HEK293 (cell line): ENCODE measurements at regions not wholly inside any gene's neighbourhood (a gene's known extent, or its start where the extent isn't known, plus 50 kb on each side); places are given as distances from the start of the nearest gene placed in this dataset.
A peak's percentile ranks its signal among the peaks of the same experiment; 100 is the strongest.

Experiments used
- CTCF ChIA-PET: fragments of 350-600 bp; formaldehyde crosslinking; extraction: SDS; loops from one replicate; lab custom pipeline; 2021; ENCODE audit warnings: antibody characterized with exemption; lab: Yijun Ruan, JAX
- POLR2A ChIA-PET: fragments of 300-600 bp; formaldehyde crosslinking; extraction: SDS; loops from one replicate; lab custom pipeline; 2020; ENCODE audit warnings: antibody characterized with exemption, inconsistent platforms; lab: Yijun Ruan, JAX
- H3K27ac ChIP-seq: fragments of 200-500 bp; sonication (Bioruptor generic); 2 replicates; pipeline ENCODE4 v1.5.1; 2014; ENCODE audit warnings: low read depth, low read length, control low read depth, inconsistent platforms; ENCODE audit errors: extremely low read depth
- H3K36me3 ChIP-seq, 2 experiments: fragments of 200-500 bp in 1 of 2; sonication (Bioruptor generic) in 1 of 2; 1 replicate in 1 of 2; 2 replicates in 1 of 2; pipeline ENCODE4 v1.5.1; 2014 to 2017; ENCODE audit warnings: inconsistent platforms in 2 of 2, low read length in 2 of 2; ENCODE audit not compliant: control insufficient read depth in 2 of 2, insufficient read depth in 1 of 2
- H3K4me1 ChIP-seq: fragments of 200-500 bp; sonication (Bioruptor generic); 2 replicates; pipeline ENCODE4 v1.5.1; 2014; ENCODE audit warnings: mild to moderate bottlenecking, low read length, inconsistent platforms; ENCODE audit not compliant: control insufficient read depth, insufficient read depth
- H3K4me3 ChIP-seq: 2 replicates; pipeline ENCODE4 v1.5.1; 2011; ENCODE audit warnings: low read depth, mild to moderate bottlenecking, control low read depth, low read length, moderate library complexity
- H3K9me3 ChIP-seq: fragments of 200-500 bp; sonication (Bioruptor generic); 2 replicates; pipeline ENCODE4 v1.5.1; 2014; ENCODE audit warnings: low read depth, low read length, inconsistent platforms; ENCODE audit not compliant: control insufficient read depth, insufficient read depth
- BCL11A ChIP-seq: fragments of 450-650 bp; formaldehyde crosslinking; IDR thresholded peaks from 2 replicates; pipeline ENCODE4 v1.5.1; 2016; ENCODE audit warnings: low read depth, missing biosample characterization, missing genetic modification characterization
- HOXA7 ChIP-seq: sonication (generic); formaldehyde crosslinking; IDR thresholded peaks from 2 replicates; pipeline ENCODE4 v1.8.1; 2022; ENCODE audit warnings: missing genetic modification reagents, borderline replicate concordance
- IKZF3 ChIP-seq: fragments of 450-650 bp; IDR thresholded peaks from 2 replicates; pipeline ENCODE4 v1.5.0; 2018; ENCODE audit warnings: missing biosample characterization, mild to moderate bottlenecking, missing genetic modification characterization, moderate library complexity
- PRDM1 ChIP-seq: fragments of 450-650 bp; formaldehyde crosslinking; IDR thresholded peaks from 2 replicates; pipeline ENCODE4; 2016; ENCODE audit warnings: missing biosample characterization, missing genetic modification characterization
- ZNF146 ChIP-seq: fragments of 450-650 bp; formaldehyde crosslinking; IDR thresholded peaks from 2 replicates; pipeline ENCODE4 v1.5.1; 2016; ENCODE audit warnings: missing biosample characterization, missing genetic modification characterization
- ZNF16 ChIP-seq: fragments of 450-650 bp; formaldehyde crosslinking; IDR thresholded peaks from 2 replicates; pipeline ENCODE4 v1.5.1; 2016; ENCODE audit warnings: low read depth, missing biosample characterization, missing genetic modification characterization
- ZNF184 ChIP-seq: fragments of 450-650 bp; IDR thresholded peaks from 2 replicates; pipeline ENCODE4 v1.5.1; 2018; ENCODE audit warnings: missing biosample characterization, mild to moderate bottlenecking, missing genetic modification characterization
- ZNF221 ChIP-seq: fragments of 450-650 bp; formaldehyde crosslinking; IDR thresholded peaks from 2 replicates; pipeline ENCODE4 v1.5.1; 2017; ENCODE audit warnings: missing biosample characterization, missing genetic modification characterization, borderline replicate concordance
- ZNF223 ChIP-seq: fragments of 450-650 bp; formaldehyde crosslinking; IDR thresholded peaks from 2 replicates; pipeline ENCODE4 v1.5.1; 2016; ENCODE audit warnings: missing biosample characterization, missing genetic modification characterization
- ZNF341 ChIP-seq: fragments of 450-650 bp; formaldehyde crosslinking; IDR thresholded peaks from 2 replicates; pipeline ENCODE4; 2016; ENCODE audit warnings: low read depth, missing biosample characterization, missing genetic modification characterization
- ZNF350 ChIP-seq: fragments of 450-650 bp; formaldehyde crosslinking; IDR thresholded peaks from 2 replicates; pipeline ENCODE4 v1.5.0; 2017; ENCODE audit warnings: missing biosample characterization, mild to moderate bottlenecking, missing genetic modification characterization
- ZNF366 ChIP-seq: fragments of 450-650 bp; formaldehyde crosslinking; conservative IDR thresholded peaks from 2 replicates; pipeline ENCODE4 v1.5.1; 2016; ENCODE audit warnings: missing biosample characterization, missing genetic modification characterization
- ZNF394 ChIP-seq: fragments of 450-650 bp; formaldehyde crosslinking; IDR thresholded peaks from 2 replicates; pipeline ENCODE4 v1.5.1; 2016; ENCODE audit warnings: missing biosample characterization, missing genetic modification characterization, mild to moderate bottlenecking, moderate library complexity, borderline replicate concordance
- ZNF423 ChIP-seq: fragments of 450-650 bp; formaldehyde crosslinking; IDR thresholded peaks from 2 replicates; pipeline ENCODE4 v1.5.1; 2016; ENCODE audit warnings: missing biosample characterization, missing genetic modification characterization
- ZNF510 ChIP-seq: fragments of 450-650 bp; formaldehyde crosslinking; IDR thresholded peaks from 2 replicates; pipeline ENCODE4 v1.5.1; 2018; ENCODE audit warnings: mild to moderate bottlenecking, missing genetic modification characterization, missing biosample characterization; ENCODE audit not compliant: insufficient replicate concordance
- ZNF544 ChIP-seq: fragments of 450-650 bp; formaldehyde crosslinking; IDR thresholded peaks from 2 replicates; pipeline ENCODE4 v1.5.0; 2017; ENCODE audit warnings: missing biosample characterization, missing genetic modification characterization
- ZNF558 ChIP-seq: fragments of 450-650 bp; formaldehyde crosslinking; IDR thresholded peaks from 2 replicates; pipeline ENCODE4 v1.5.1; 2016; ENCODE audit warnings: missing biosample characterization, missing genetic modification characterization
- ZNF621 ChIP-seq: fragments of 450-650 bp; formaldehyde crosslinking; IDR thresholded peaks from 2 replicates; pipeline ENCODE4 v1.5.1; 2017; ENCODE audit warnings: missing biosample characterization, missing genetic modification characterization
- TF ChIP-seq, protein P1 (sequence below): fragments of 450-650 bp; formaldehyde crosslinking; IDR thresholded peaks from 2 replicates; pipeline ENCODE4 v1.5.1; 2016; ENCODE audit warnings: missing biosample characterization, missing genetic modification characterization
- TF ChIP-seq, protein P2 (sequence below): fragments of 450-650 bp; formaldehyde crosslinking; IDR thresholded peaks from 2 replicates; pipeline ENCODE4 v1.5.1; 2016; ENCODE audit warnings: missing biosample characterization, missing genetic modification characterization
- TF ChIP-seq, protein P3 (sequence below): fragments of 450-650 bp; formaldehyde crosslinking; IDR thresholded peaks from 2 replicates; pipeline ENCODE4 v1.5.1; 2016; ENCODE audit warnings: missing biosample characterization, missing genetic modification characterization
- TF ChIP-seq, protein P4 (sequence below): fragments of 450-650 bp; formaldehyde crosslinking; IDR thresholded peaks from 2 replicates; pipeline ENCODE4 v1.5.1; 2016; ENCODE audit warnings: missing biosample characterization, missing genetic modification characterization

DNA sequence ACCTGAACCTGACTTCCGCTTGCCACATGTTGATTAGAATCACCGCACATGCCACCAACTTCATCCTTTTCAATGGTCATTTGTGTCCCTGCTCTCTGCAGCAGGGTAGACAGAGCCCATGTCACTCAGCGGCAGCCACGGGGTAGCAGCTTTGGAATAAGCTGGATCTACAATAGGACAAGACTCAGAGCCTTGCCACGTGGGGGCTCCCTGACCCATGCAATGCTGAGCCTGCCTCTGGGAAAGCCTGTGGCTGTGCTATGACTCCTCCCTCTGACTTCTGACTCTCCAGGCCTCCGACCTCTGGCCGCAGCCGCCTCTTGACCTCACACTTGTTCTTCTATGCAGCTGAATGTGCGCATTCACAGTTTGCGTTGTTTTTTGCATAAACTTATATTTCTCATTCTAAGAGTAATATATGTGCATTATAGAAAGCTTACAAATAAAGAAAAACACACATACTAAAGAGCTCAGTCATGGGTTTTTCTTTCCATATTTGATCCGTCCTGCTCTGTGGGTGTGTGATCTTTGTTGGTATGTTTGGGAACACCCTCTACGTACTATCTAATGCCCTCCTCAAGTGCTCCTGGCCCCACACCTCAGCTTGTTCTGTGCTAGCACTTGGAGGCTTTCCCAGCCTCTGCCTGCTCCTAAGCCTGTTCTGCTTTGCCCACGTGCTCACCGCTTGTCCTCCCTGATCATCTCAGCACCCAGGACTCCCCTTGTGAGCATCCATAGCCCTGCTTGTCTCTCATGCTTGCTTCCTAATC, 198.0 kb upstream of the MKI67 start:
- ChIA-PET POLR2A (no interaction called here), CTCF (no interaction called here)
- Histone ChIP-seq H3K27ac (no peak overlapping the region), H3K4me3 (no peak overlapping the region), H3K36me3 (no peaks in the 10 kb centered on the region), H3K4me1 (0 out of 2 replicates have a peak, but pooled peaks cover 2% of the 10 kb centered on the region), H3K9me3 (peaks cover 4% of the 10 kb centered on the region)
- peak; percentile 57 for TF ChIP-seq ZNF341
- TF ChIP-seq, protein P1, sequence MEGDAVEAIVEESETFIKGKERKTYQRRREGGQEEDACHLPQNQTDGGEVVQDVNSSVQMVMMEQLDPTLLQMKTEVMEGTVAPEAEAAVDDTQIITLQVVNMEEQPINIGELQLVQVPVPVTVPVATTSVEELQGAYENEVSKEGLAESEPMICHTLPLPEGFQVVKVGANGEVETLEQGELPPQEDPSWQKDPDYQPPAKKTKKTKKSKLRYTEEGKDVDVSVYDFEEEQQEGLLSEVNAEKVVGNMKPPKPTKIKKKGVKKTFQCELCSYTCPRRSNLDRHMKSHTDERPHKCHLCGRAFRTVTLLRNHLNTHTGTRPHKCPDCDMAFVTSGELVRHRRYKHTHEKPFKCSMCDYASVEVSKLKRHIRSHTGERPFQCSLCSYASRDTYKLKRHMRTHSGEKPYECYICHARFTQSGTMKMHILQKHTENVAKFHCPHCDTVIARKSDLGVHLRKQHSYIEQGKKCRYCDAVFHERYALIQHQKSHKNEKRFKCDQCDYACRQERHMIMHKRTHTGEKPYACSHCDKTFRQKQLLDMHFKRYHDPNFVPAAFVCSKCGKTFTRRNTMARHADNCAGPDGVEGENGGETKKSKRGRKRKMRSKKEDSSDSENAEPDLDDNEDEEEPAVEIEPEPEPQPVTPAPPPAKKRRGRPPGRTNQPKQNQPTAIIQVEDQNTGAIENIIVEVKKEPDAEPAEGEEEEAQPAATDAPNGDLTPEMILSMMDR (tag by site-specific recombination): peak; percentile 64; the same call in 1 of the 2 replicates
- no peak for TF ChIP-seq ZNF510 (tag by site-specific recombination)
- no peak for TF ChIP-seq ZNF16 (tag by site-specific recombination)

DNA sequence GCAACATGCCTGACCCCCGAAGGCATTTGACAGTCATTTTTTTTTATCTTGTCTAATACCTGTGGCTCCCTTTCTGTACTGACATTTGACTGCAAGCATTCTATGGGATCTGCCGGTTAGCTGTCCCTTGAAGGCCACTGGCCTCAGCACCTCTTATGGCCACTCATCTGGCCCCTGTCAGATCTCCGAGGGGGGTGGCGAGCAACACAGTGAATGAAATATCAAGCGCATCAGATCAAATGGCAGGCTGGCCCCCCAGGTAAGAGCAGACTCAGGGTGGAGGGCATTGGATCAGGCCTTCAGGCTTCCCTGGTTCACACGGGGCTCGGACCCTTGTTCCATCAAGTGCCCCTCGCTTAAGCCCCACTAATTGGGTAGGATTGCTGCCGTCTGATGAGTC, 199.6 kb upstream of the MKI67 start:
- TF ChIP-seq ZNF423 (tag by site-specific recombination): no peak
- TF ChIP-seq IKZF3 (tag by site-specific recombination): no peak
- no peak for TF ChIP-seq ZNF544
- TF ChIP-seq ZNF221 (tag by site-specific recombination): no peak
- no peak for TF ChIP-seq ZNF146 (tag by site-specific recombination)
- no peak for TF ChIP-seq PRDM1 (tag by site-specific recombination)
- TF ChIP-seq, protein P2, sequence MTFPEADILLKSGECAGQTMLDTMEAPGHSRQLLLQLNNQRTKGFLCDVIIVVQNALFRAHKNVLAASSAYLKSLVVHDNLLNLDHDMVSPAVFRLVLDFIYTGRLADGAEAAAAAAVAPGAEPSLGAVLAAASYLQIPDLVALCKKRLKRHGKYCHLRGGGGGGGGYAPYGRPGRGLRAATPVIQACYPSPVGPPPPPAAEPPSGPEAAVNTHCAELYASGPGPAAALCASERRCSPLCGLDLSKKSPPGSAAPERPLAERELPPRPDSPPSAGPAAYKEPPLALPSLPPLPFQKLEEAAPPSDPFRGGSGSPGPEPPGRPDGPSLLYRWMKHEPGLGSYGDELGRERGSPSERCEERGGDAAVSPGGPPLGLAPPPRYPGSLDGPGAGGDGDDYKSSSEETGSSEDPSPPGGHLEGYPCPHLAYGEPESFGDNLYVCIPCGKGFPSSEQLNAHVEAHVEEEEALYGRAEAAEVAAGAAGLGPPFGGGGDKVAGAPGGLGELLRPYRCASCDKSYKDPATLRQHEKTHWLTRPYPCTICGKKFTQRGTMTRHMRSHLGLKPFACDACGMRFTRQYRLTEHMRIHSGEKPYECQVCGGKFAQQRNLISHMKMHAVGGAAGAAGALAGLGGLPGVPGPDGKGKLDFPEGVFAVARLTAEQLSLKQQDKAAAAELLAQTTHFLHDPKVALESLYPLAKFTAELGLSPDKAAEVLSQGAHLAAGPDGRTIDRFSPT: no peak
- no peak for TF ChIP-seq ZNF350 (tag by site-specific recombination)
- TF ChIP-seq ZNF223: no peak
- TF ChIP-seq ZNF621 (tag by site-specific recombination): no peak
- TF ChIP-seq ZNF558 (tag by site-specific recombination): no peak
- TF ChIP-seq ZNF184: no peak
- no peak for TF ChIP-seq BCL11A (tag by site-specific recombination)
- TF ChIP-seq, protein P3, sequence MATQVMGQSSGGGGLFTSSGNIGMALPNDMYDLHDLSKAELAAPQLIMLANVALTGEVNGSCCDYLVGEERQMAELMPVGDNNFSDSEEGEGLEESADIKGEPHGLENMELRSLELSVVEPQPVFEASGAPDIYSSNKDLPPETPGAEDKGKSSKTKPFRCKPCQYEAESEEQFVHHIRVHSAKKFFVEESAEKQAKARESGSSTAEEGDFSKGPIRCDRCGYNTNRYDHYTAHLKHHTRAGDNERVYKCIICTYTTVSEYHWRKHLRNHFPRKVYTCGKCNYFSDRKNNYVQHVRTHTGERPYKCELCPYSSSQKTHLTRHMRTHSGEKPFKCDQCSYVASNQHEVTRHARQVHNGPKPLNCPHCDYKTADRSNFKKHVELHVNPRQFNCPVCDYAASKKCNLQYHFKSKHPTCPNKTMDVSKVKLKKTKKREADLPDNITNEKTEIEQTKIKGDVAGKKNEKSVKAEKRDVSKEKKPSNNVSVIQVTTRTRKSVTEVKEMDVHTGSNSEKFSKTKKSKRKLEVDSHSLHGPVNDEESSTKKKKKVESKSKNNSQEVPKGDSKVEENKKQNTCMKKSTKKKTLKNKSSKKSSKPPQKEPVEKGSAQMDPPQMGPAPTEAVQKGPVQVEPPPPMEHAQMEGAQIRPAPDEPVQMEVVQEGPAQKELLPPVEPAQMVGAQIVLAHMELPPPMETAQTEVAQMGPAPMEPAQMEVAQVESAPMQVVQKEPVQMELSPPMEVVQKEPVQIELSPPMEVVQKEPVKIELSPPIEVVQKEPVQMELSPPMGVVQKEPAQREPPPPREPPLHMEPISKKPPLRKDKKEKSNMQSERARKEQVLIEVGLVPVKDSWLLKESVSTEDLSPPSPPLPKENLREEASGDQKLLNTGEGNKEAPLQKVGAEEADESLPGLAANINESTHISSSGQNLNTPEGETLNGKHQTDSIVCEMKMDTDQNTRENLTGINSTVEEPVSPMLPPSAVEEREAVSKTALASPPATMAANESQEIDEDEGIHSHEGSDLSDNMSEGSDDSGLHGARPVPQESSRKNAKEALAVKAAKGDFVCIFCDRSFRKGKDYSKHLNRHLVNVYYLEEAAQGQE (tag by site-specific recombination): no peak
- TF ChIP-seq, protein P4, sequence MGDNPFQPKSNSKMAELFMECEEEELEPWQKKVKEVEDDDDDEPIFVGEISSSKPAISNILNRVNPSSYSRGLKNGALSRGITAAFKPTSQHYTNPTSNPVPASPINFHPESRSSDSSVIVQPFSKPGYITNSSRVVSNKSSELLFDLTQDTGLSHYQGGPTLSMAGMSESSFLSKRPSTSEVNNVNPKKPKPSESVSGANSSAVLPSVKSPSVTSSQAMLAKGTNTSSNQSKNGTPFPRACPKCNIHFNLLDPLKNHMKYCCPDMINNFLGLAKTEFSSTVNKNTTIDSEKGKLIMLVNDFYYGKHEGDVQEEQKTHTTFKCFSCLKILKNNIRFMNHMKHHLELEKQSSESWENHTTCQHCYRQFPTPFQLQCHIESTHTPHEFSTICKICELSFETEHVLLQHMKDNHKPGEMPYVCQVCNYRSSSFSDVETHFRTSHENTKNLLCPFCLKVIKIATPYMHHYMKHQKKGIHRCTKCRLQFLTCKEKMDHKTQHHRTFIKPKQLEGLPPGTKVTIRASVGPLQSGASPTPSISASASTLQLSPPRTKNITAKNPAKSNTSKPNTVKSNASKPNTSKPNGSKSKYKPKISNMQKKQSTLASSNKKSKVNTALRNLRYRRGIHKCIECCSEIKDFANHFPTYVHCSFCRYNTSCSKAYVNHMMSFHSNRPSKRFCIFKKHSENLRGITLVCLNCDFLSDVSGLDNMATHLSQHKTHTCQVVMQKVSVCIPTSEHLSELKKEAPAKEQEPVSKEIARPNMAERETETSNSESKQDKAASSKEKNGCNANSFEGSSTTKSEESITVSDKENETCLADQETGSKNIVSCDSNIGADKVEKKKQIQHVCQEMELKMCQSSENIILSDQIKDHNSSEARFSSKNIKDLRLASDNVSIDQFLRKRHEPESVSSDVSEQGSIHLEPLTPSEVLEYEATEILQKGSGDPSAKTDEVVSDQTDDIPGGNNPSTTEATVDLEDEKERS (tag by site-specific recombination): no peak
- TF ChIP-seq ZNF394: no peak
- TF ChIP-seq ZNF366 (tag by site-specific recombination): no peak
- no peak for TF ChIP-seq HOXA7 (CRISPR knock-in tag)
- Histone ChIP-seq H3K36me3 (no peaks in the 10 kb centered on the region), H3K4me1 (no peaks in the 10 kb centered on the region), H3K4me3 (no peak overlapping the region), H3K27ac (no peak overlapping the region), H3K9me3 (peaks cover 4% of the 10 kb centered on the region)
- POLR2A ChIA-PET: no interaction called here
- CTCF ChIA-PET: no interaction called here
